ENCODE measurements at regions not wholly inside any gene's neighbourhood (a gene's known extent, or its start where the extent isn't known, plus 50 kb on each side); places are given as distances from the start of the nearest gene placed in this dataset.
A peak's percentile ranks its signal among the peaks of the same experiment; 100 is the strongest.

GRCh38 chr14:97544571-97544970 lies 747.4 kb downstream of the VRK1 start:
- Histone ChIP-seq H3K27me3 (ENCODE audit: control insufficient read depth, insufficient read depth, low read length) (no peaks in the 10 kb centered on the region), H3K9me3 (ENCODE audit: control insufficient read depth in 2 of 3, insufficient read depth in 1 of 3, low read length in 3 of 3) (no peaks in the 10 kb centered on the region), H3K4me1 (ENCODE audit: control insufficient read depth in 2 of 3, insufficient read depth in 2 of 3, low read depth in 1 of 3, low read length in 3 of 3) (no peaks in the 10 kb centered on the region), H3K4me3 (ENCODE audit: low read length in 3 of 3) (no peak overlapping the region), H3K27ac (ENCODE audit: low read depth in 2 of 2, low read length in 2 of 2) (no peak overlapping the region), H3K9ac (ENCODE audit: low read length in 3 of 3) (no peak overlapping the region), H3K36me3 (ENCODE audit: control insufficient read depth in 2 of 3, insufficient read depth in 3 of 3, low read length in 3 of 3) (no peaks in the 10 kb centered on the region)
- FAIRE-seq (no peak), DNase-seq (no peak)
- intact Hi-C loops (cut with DNase I) = no loop called here
- TF ChIP-seq, protein P1, sequence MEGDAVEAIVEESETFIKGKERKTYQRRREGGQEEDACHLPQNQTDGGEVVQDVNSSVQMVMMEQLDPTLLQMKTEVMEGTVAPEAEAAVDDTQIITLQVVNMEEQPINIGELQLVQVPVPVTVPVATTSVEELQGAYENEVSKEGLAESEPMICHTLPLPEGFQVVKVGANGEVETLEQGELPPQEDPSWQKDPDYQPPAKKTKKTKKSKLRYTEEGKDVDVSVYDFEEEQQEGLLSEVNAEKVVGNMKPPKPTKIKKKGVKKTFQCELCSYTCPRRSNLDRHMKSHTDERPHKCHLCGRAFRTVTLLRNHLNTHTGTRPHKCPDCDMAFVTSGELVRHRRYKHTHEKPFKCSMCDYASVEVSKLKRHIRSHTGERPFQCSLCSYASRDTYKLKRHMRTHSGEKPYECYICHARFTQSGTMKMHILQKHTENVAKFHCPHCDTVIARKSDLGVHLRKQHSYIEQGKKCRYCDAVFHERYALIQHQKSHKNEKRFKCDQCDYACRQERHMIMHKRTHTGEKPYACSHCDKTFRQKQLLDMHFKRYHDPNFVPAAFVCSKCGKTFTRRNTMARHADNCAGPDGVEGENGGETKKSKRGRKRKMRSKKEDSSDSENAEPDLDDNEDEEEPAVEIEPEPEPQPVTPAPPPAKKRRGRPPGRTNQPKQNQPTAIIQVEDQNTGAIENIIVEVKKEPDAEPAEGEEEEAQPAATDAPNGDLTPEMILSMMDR (IDR thresholded peaks at IDR 0.05; ENCODE audit: borderline replicate concordance, extremely low read depth, insufficient read depth) = no peak

DNA sequence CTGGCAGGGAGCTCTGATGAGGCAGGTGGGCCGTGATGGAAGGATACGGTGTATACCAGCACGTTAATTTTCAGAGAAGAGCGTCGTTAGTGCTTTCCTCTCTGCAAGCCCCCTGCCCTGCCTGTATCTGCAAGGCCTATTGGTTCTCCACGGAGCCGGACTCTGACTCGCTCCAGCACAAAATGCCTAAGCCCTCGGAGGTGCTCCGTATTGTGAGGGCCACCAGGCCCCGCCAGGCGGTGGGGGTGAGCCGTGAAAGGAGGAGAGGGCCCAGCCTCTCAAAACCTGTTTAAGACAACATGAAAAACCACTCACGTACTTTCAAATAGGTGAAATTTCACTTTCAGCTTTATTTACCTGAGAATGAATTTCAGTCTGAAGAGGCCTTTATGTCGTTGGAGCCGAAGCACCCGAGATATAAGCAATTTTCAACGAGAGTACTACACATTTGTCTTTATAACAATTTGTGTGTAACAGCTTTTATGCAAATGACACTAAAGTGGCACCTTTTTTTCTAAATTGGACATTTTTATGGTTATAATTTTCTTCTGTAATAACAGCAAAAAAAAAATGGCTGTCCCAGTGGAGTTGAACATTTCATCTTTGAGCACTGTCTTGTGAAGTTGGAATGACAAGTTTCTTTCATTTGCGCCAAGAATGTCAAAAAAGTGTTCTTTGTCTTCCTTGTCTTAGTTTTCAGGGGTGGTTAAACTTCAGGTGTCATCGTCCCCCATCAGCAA lies 749.5 kb downstream of the VRK1 start:
- FAIRE-seq (no peak), DNase-seq (no peak)
- no peaks in the 10 kb centered on the region for H3K9me3 ChIP-seq (ENCODE audit: control insufficient read depth in 2 of 3, insufficient read depth in 1 of 3, low read length in 3 of 3)
- TF ChIP-seq, protein P1 (IDR thresholded peaks at IDR 0.05; ENCODE audit: borderline replicate concordance, extremely low read depth, insufficient read depth) = no peak
- intact Hi-C loops (cut with DNase I) = no loop called here
- no peaks in the 10 kb centered on the region for H3K4me1 ChIP-seq (ENCODE audit: control insufficient read depth in 2 of 3, insufficient read depth in 2 of 3, low read depth in 1 of 3, low read length in 3 of 3)
- no peak overlapping the region for H3K27ac ChIP-seq (ENCODE audit: low read depth in 2 of 2, low read length in 2 of 2)
- no peak overlapping the region for H3K9ac ChIP-seq (ENCODE audit: low read length in 3 of 3)
- H3K27me3 ChIP-seq (ENCODE audit: control insufficient read depth, insufficient read depth, low read length) = no peaks in the 10 kb centered on the region
- H3K4me3 ChIP-seq (ENCODE audit: low read length in 3 of 3) = no peak overlapping the region
- no peaks in the 10 kb centered on the region for H3K36me3 ChIP-seq (ENCODE audit: control insufficient read depth in 2 of 3, insufficient read depth in 3 of 3, low read length in 3 of 3)

DNA sequence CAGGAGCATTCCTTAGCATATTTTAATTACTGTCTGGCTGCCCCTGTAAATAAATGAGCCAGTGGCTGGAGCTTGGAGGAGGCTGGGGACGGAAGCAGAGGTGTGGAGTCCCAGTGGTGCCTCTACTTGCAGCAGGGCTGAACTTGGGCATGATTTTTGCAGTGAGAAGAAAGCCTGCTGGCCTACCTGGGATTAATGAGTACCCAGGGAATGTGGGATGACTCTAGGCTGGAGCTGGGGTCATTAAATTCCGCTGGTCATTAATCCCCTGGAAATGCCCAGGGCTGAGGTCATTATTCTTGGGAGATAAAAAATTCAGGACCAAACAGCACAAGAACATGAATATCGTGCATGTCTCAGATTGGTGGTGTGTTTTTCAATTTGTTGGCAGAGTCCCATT lies 753.3 kb downstream of the VRK1 start:
- FAIRE-seq (no peak), DNase-seq (peak in 3 of 5 donors; percentile 33 to 50 (median 47))
- intact Hi-C loops (cut with DNase I) = no loop called here
- no peak overlapping the region for H3K4me3 ChIP-seq (ENCODE audit: low read length in 3 of 3)
- H3K9me3 ChIP-seq (ENCODE audit: control insufficient read depth in 2 of 3, insufficient read depth in 1 of 3, low read length in 3 of 3) = no peaks in the 10 kb centered on the region
- no peak overlapping the region for H3K27ac ChIP-seq (ENCODE audit: low read depth in 2 of 2, low read length in 2 of 2)
- no peaks in the 10 kb centered on the region for H3K27me3 ChIP-seq (ENCODE audit: control insufficient read depth, insufficient read depth, low read length)
- no peaks in the 10 kb centered on the region for H3K36me3 ChIP-seq (ENCODE audit: control insufficient read depth in 2 of 3, insufficient read depth in 3 of 3, low read length in 3 of 3)
- H3K9ac ChIP-seq (ENCODE audit: low read length in 3 of 3) = no peak overlapping the region
- TF ChIP-seq, protein P1 (IDR thresholded peaks at IDR 0.05; ENCODE audit: borderline replicate concordance, extremely low read depth, insufficient read depth) = no peak
- no peaks in the 10 kb centered on the region for H3K4me1 ChIP-seq (ENCODE audit: control insufficient read depth in 2 of 3, insufficient read depth in 2 of 3, low read depth in 1 of 3, low read length in 3 of 3)

DNA sequence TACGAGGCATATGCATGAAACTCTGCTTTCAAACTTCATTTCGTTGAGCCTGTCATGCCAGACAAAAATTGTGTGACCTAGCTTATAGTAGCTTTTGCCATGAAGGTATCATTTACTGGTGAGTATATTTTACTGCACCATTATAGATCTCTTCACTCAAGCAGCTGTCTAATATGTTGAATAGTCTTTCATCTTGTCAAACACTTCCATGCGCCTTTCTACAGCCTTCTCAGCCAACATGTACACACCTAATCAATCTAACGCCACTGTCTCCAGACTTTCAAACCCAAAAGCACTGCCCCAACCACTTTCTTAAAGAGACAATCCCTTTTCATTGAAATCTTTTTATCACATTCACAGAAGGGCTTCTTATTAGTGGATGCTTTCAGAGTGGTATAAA lies 757.4 kb downstream of the VRK1 start:
- Histone ChIP-seq H3K27ac (ENCODE audit: low read depth in 2 of 2, low read length in 2 of 2) (no peak overlapping the region), H3K27me3 (ENCODE audit: control insufficient read depth, insufficient read depth, low read length) (no peaks in the 10 kb centered on the region), H3K4me1 (ENCODE audit: control insufficient read depth in 2 of 3, insufficient read depth in 2 of 3, low read depth in 1 of 3, low read length in 3 of 3) (no peaks in the 10 kb centered on the region), H3K9ac (ENCODE audit: low read length in 3 of 3) (no peak overlapping the region), H3K9me3 (ENCODE audit: control insufficient read depth in 2 of 3, insufficient read depth in 1 of 3, low read length in 3 of 3) (no peaks in the 10 kb centered on the region), H3K4me3 (ENCODE audit: low read length in 3 of 3) (no peak overlapping the region), H3K36me3 (ENCODE audit: control insufficient read depth in 2 of 3, insufficient read depth in 3 of 3, low read length in 3 of 3) (no peaks in the 10 kb centered on the region)
- intact Hi-C loops (cut with DNase I) = no loop called here
- TF ChIP-seq, protein P1 (IDR thresholded peaks at IDR 0.05; ENCODE audit: borderline replicate concordance, extremely low read depth, insufficient read depth) = no peak
- FAIRE-seq = no peak
- DNase-seq = no peak

All from kidney (tissue), 13 donors.